Esophagus squamous epithelium (tissue), 5 donors: ENCODE measurements at regions not wholly inside any gene's neighbourhood (a gene's known extent, or its start where the extent isn't known, plus 50 kb on each side); places are given as distances from the start of the nearest gene placed in this dataset.
"Not testable (repeated sequence)": the region's sequence is repeated elsewhere in the genome, so short reads cannot be mapped to it uniquely, and the experiment has no call there.

Experiments used
- DNase-seq: peaks from one replicate; lab custom pipeline; 2025; lab: John Stamatoyannopoulos, UW
- H3K27ac ChIP-seq, 4 donors: fragments of 200-600 bp; sonication (generic); one replicate each; pipeline ENCODE4 v1.5.1; 2016 to 2019; ENCODE audit warnings: mild to moderate bottlenecking in 1 of 4
- H3K27me3 ChIP-seq, 4 donors: fragments of 200-600 bp; sonication (generic); 1 replicate in 3 of 4; 2 replicates in 1 of 4; pipeline versions ENCODE4 v1.5.1 to v1.6.0; 2017 to 2021; ENCODE audit warnings: antibody characterized with exemption in 1 of 4
- H3K36me3 ChIP-seq, 3 donors: fragments of 200-600 bp; sonication (generic); one replicate each; pipeline ENCODE4 v1.5.1; 2016 to 2019
- H3K4me1 ChIP-seq, 3 donors: fragments of 200-600 bp; sonication (generic); one replicate each; pipeline ENCODE4 v1.5.1; 2017 to 2019
- H3K4me3 ChIP-seq, 4 donors: fragments of 200-600 bp; sonication (generic); 1 replicate in 3 of 4; 2 replicates in 1 of 4; pipeline ENCODE4 v1.5.1; 2016 to 2019; ENCODE audit warnings: mild to moderate bottlenecking in 2 of 4, moderate library complexity in 1 of 4
- H3K9me3 ChIP-seq, 3 donors: fragments of 200-600 bp; sonication (generic); one replicate each; pipeline ENCODE4 v1.5.1; 2016 to 2019
- CTCF ChIP-seq, 6 experiments: fragments of 450-650 bp in 4 of 6; fragments of 200-600 bp in 2 of 6; sonication (generic) in 2 of 6; IDR thresholded peaks; one replicate each; pipeline ENCODE4 v1.5.1; 2016 to 2019; ENCODE audit warnings: antibody characterized with exemption in 6 of 6, mild to moderate bottlenecking in 4 of 6, moderate library complexity in 4 of 6
- POLR2A ChIP-seq, 4 donors: fragments of 450-650 bp; IDR thresholded peaks; one replicate each; pipeline ENCODE4 v1.6.1; 2017; ENCODE audit warnings: antibody characterized with exemption in 4 of 4, mild to moderate bottlenecking in 4 of 4, moderate library complexity in 3 of 4
- WGBS, 2 donors: methylation state at CpG; one replicate each; pipeline ENCODE4 v1.1.5; 2018; 5-methylcytosine and 5-hydroxymethylcytosine counted together
- intact Hi-C: fragments of 100-400 bp; cut with DNase I; formaldehyde crosslinking; loops from one replicate; pipeline ENCODE4 v1.15.0; 2022
- donor health status: DM: yes; HTN: yes; CAD: no.

GRCh38 chr15:34514251-34514670, 69.2 kb downstream of the GOLGA8B start:
- peaks cover 0 to 40% (median 0%) of the 10 kb centered on the region in 4 donors for H3K27me3 ChIP-seq
- peak overlapping the region; percentile 35 to 66 (median 64) for H3K4me3 ChIP-seq
- TF ChIP-seq POLR2A (IDR thresholded peaks at IDR 0.05) (no peak), CTCF (IDR thresholded peaks at IDR 0.05) (no peak)
- H3K4me1 ChIP-seq: peaks cover 0 to 28% (median 0%) of the 10 kb centered on the region in 3 donors
- no peak for DNase-seq
- no peaks in the 10 kb centered on the region for H3K9me3 ChIP-seq
- intact Hi-C loops: no loop called here
- H3K27ac ChIP-seq: peak overlapping the region; percentile 11 to 75 (median 58)
- WGBS, 2 donors: 0% methylated on average over 1 of the region's 39 CpGs; no CpG with 5 or more reads in 1 of the 2 donors
- no peaks in the 10 kb centered on the region for H3K36me3 ChIP-seq

GRCh38 chr15:34512628-34513027, 70.8 kb downstream of the GOLGA8B start:
- Histone ChIP-seq H3K4me3 (no peak overlapping the region), H3K9me3 (no peaks in the 10 kb centered on the region), H3K4me1 (peaks cover 0 to 28% (median 0%) of the 10 kb centered on the region in 3 donors), H3K27me3 (peaks cover 0 to 40% (median 0%) of the 10 kb centered on the region in 4 donors), H3K36me3 (no peaks in the 10 kb centered on the region), H3K27ac (no peak overlapping the region)
- intact Hi-C loops: no loop called here
- WGBS, 2 donors: 52 to 62% methylated on average over 4 of the region's 4 CpGs
- DNase-seq: no peak
- TF ChIP-seq CTCF (IDR thresholded peaks at IDR 0.05): no peak
- no peak for TF ChIP-seq POLR2A (IDR thresholded peaks at IDR 0.05)

- H3K9me3 ChIP-seq: no peaks in the 10 kb centered on the region
- no peak overlapping the region for H3K27ac ChIP-seq
- H3K4me1 ChIP-seq: peaks cover 0 to 6% (median 0%) of the 10 kb centered on the region in 3 donors
- H3K36me3 ChIP-seq: no peaks in the 10 kb centered on the region
- TF ChIP-seq POLR2A (IDR thresholded peaks at IDR 0.05) (no peak), CTCF (IDR thresholded peaks at IDR 0.05) (no peak)
- intact Hi-C loops: no loop called here
- WGBS, 2 donors: 75 to 80% methylated on average over 4 of the region's 4 CpGs
- H3K27me3 ChIP-seq: peaks cover 0 to 32% (median 0%) of the 10 kb centered on the region in 4 donors
- no peak for DNase-seq
- no peak overlapping the region for H3K4me3 ChIP-seq
Observed at GRCh38 chr15:34501131-34501530, 63.5 kb upstream of the GOLGA8A start.

- TF ChIP-seq CTCF (IDR thresholded peaks at IDR 0.05) (no peak), POLR2A (IDR thresholded peaks at IDR 0.05) (no peak)
- Histone ChIP-seq H3K9me3 (peaks cover 0 to 3% (median 0%) of the 10 kb centered on the region in 3 donors), H3K36me3 (no peaks in the 10 kb centered on the region), H3K4me3 (no peak overlapping the region), H3K27ac (no peak overlapping the region), H3K27me3 (peaks cover 0 to 80% (median 4%) of the 10 kb centered on the region in 4 donors), H3K4me1 (peaks cover 0 to 27% (median 4%) of the 10 kb centered on the region in 3 donors)
- no peak for DNase-seq
- WGBS, 2 donors: 20 to 32% methylated on average over 1 to 5 of the region's 30 CpGs
- intact Hi-C loops: no loop called here
Observed at GRCh38 chr15:34496207-34496995, 58.8 kb upstream of the GOLGA8A start.

- not testable (repeated sequence) for H3K4me3 ChIP-seq
- H3K27me3 ChIP-seq: peaks cover 0 to 87% (median 6%) of the 10 kb centered on the region in 4 donors
Observed at GRCh38 chr15:34495707-34496106, 58.1 kb upstream of the GOLGA8A start.

More at GRCh38 chr15:34495707-34496106, 58.1 kb upstream of the GOLGA8A start:
- H3K9me3 ChIP-seq, DNase-seq, H3K36me3 ChIP-seq, H3K27ac ChIP-seq, intact Hi-C loops: not testable (repeated sequence)
- peaks cover 0 to 27% (median 4%) of the 10 kb centered on the region in 3 donors for H3K4me1 ChIP-seq
- WGBS, 2 donors: no CpG with 5 or more reads among the region's 26 CpGs
